CD4-positive, alpha-beta T cell (primary cell): ENCODE measurements at regions not wholly inside any gene's neighbourhood (a gene's known extent, or its start where the extent isn't known, plus 50 kb on each side); places are given as distances from the start of the nearest gene placed in this dataset.

Experiments used
- ATAC-seq: fragments of 200-7000 bp; cut with Tn5 transposase; one replicate; pipeline ENCODE4 v1.10.0; 2022; ENCODE audit warnings: mild to moderate bottlenecking; ENCODE audit not compliant: poor library complexity
- CTCF ChIA-PET: fragments of 350-600 bp; sonication (Branson Sonifier 250); formaldehyde crosslinking; loops from one replicate; lab custom pipeline; 2021; ENCODE audit warnings: antibody characterized with exemption, inconsistent platforms; lab: Charles Lee
- POLR2A ChIA-PET: fragments of 350-600 bp; sonication (Branson Sonifier 250); formaldehyde crosslinking; loops from one replicate; lab custom pipeline; 2021; ENCODE audit warnings: antibody characterized with exemption, inconsistent platforms; lab: Charles Lee
- DNase-seq, 14 experiments: peaks; one replicate each; pipeline ENCODE4 v3.0.0-alpha.2; 2013 to 2020; ENCODE audit warnings: mixed read lengths in 2 of 14
- H3K27ac ChIP-seq, 2 donors: one replicate each; pipeline versions ENCODE4 v1.5.1 to v1.7.0; 2013; ENCODE audit warnings: low read length in 2 of 2, low read depth in 1 of 2, mild to moderate bottlenecking in 1 of 2
- H3K27me3 ChIP-seq, 2 experiments: 1 replicate in 1 of 2; 2 replicates in 1 of 2; pipeline versions ENCODE4 v1.6.1 to v1.7.0; 2013; ENCODE audit warnings: low read length in 2 of 2, control low read depth in 1 of 2, mild to moderate bottlenecking in 1 of 2, moderate library complexity in 1 of 2; ENCODE audit not compliant: insufficient read depth in 2 of 2, control insufficient read depth in 1 of 2
- H3K36me3 ChIP-seq: one replicate; pipeline ENCODE4 v1.6.1; 2013; ENCODE audit warnings: low read length, control low read depth; ENCODE audit not compliant: insufficient read depth
- H3K4me1 ChIP-seq: one replicate; pipeline ENCODE4 v1.6.1; 2013; ENCODE audit warnings: low read length, control low read depth; ENCODE audit not compliant: insufficient read depth
- H3K4me3 ChIP-seq: one replicate; pipeline ENCODE4 v1.5.1; 2013; ENCODE audit warnings: mild to moderate bottlenecking, low read length, moderate library complexity
- H3K9me3 ChIP-seq, 2 experiments: 1 replicate in 1 of 2; 2 replicates in 1 of 2; pipeline versions ENCODE4 v1.6.1 to v1.7.0; 2013; ENCODE audit warnings: low read length in 2 of 2, mild to moderate bottlenecking in 2 of 2, control low read depth in 1 of 2, moderate library complexity in 1 of 2; ENCODE audit not compliant: control insufficient read depth in 1 of 2, insufficient read depth in 1 of 2
- H3K27ac Mint-ChIP-seq: one replicate; pipeline ENCODE4 v1.8.0; 2020; ENCODE audit warnings: mixed read lengths
- H3K27me3 Mint-ChIP-seq: one replicate; pipeline ENCODE4 v1.8.0; 2021; ENCODE audit warnings: mixed read lengths
- H3K36me3 Mint-ChIP-seq: one replicate; pipeline ENCODE4 v1.8.0; 2021; ENCODE audit warnings: low read depth, mixed read lengths
- H3K4me1 Mint-ChIP-seq: one replicate; pipeline ENCODE4 v1.8.0; 2021; ENCODE audit warnings: low read depth, mixed read lengths
- H3K4me3 Mint-ChIP-seq: one replicate; pipeline ENCODE4 v1.8.0; 2020; ENCODE audit warnings: mild to moderate bottlenecking, mixed read lengths
- H3K9me3 Mint-ChIP-seq: one replicate; pipeline ENCODE4 v1.8.0; 2020; ENCODE audit warnings: mixed read lengths
- CTCF ChIP-seq: fragments of 200-600 bp; IDR thresholded peaks from one replicate; pipeline ENCODE4 v1.8.0; 2022; ENCODE audit warnings: antibody characterized with exemption, mild to moderate bottlenecking
- intact Hi-C, 2 experiments: fragments of 100-400 bp; cut with DNase I in 1 of 2; cut with micrococcal nuclease in 1 of 2; formaldehyde crosslinking; loops; one replicate each; pipeline versions ENCODE4 v1.15.1 to v1.9.0; 2023 to 2025; cut with DNase I, micrococcal nuclease

GRCh38 chr16:7055443-7055842, 277.2 kb upstream of the RBFOX1 start:
- Mint-ChIP-seq H3K9me3 (peaks cover 16% of the 10 kb centered on the region), H3K4me1 (no peaks in the 10 kb centered on the region), H3K27me3 (no peaks in the 10 kb centered on the region), H3K27ac (no peak overlapping the region), H3K36me3 (no peaks in the 10 kb centered on the region), H3K4me3 (no peak overlapping the region)
- Histone ChIP-seq H3K36me3 (no peaks in the 10 kb centered on the region), H3K27ac (no peak overlapping the region), H3K4me3 (no peak overlapping the region), H3K9me3 (peaks cover 0 to 7% of the 10 kb centered on the region in 2 experiments), H3K4me1 (no peaks in the 10 kb centered on the region), H3K27me3 (no peaks in the 10 kb centered on the region)
- ChIA-PET CTCF (no interaction called here), POLR2A (no interaction called here)
- ATAC-seq (no peak), DNase-seq (no peak)
- no peak for TF ChIP-seq CTCF
- intact Hi-C loops = no loop called here

GRCh38 chr16:7051591-7052349, 280.9 kb upstream of the RBFOX1 start:
- CTCF ChIA-PET = no interaction called here
- H3K4me1 Mint-ChIP-seq = no peaks in the 10 kb centered on the region
- no peaks in the 10 kb centered on the region for H3K36me3 Mint-ChIP-seq
- Histone ChIP-seq H3K4me3 (no peak overlapping the region), H3K27ac (no peak overlapping the region), H3K36me3 (no peaks in the 10 kb centered on the region), H3K9me3 (peaks cover 0 to 9% of the 10 kb centered on the region in 2 experiments), H3K4me1 (no peaks in the 10 kb centered on the region), H3K27me3 (no peaks in the 10 kb centered on the region)
- no peaks in the 10 kb centered on the region for H3K27me3 Mint-ChIP-seq
- POLR2A ChIA-PET = no interaction called here
- DNase-seq = no peak
- ATAC-seq = no peak
- no peak overlapping the region for H3K27ac Mint-ChIP-seq
- H3K9me3 Mint-ChIP-seq = peaks cover 26% of the 10 kb centered on the region
- intact Hi-C loops = no loop called here
- no peak for TF ChIP-seq CTCF
- H3K4me3 Mint-ChIP-seq = no peak overlapping the region

- Histone ChIP-seq H3K36me3 (no peaks in the 10 kb centered on the region), H3K27me3 (no peaks in the 10 kb centered on the region), H3K27ac (no peak overlapping the region), H3K4me3 (no peak overlapping the region), H3K4me1 (no peaks in the 10 kb centered on the region), H3K9me3 (peaks cover 0 to 13% of the 10 kb centered on the region in 2 experiments)
- ATAC-seq (no peak), DNase-seq (no peak)
- no peaks in the 10 kb centered on the region for H3K27me3 Mint-ChIP-seq
- no peaks in the 10 kb centered on the region for H3K4me1 Mint-ChIP-seq
- no peaks in the 10 kb centered on the region for H3K36me3 Mint-ChIP-seq
- no peak for TF ChIP-seq CTCF
- ChIA-PET CTCF (no interaction called here), POLR2A (no interaction called here)
- H3K27ac Mint-ChIP-seq = no peak overlapping the region
- no peak overlapping the region for H3K4me3 Mint-ChIP-seq
- peaks cover 21% of the 10 kb centered on the region for H3K9me3 Mint-ChIP-seq
- intact Hi-C loops = no loop called here
Observed at GRCh38 chr16:7044331-7044730, 288.3 kb upstream of the RBFOX1 start.
